Peyer's patch (tissue), 4 donors: ENCODE measurements at regions not wholly inside any gene's neighbourhood (a gene's known extent, or its start where the extent isn't known, plus 50 kb on each side); places are given as distances from the start of the nearest gene placed in this dataset.

Experiments
- CTCF ChIP-seq, 6 experiments: fragments of 450-650 bp in 4 of 6; fragments of 200-600 bp in 2 of 6; sonication (generic) in 1 of 6; IDR thresholded peaks; one replicate each; pipeline ENCODE4 v1.5.1; 2017 to 2019; ENCODE audit warnings: antibody characterized with exemption in 6 of 6, mild to moderate bottlenecking in 3 of 6, moderate library complexity in 1 of 6
- POLR2A ChIP-seq, 2 donors: fragments of 450-650 bp; IDR thresholded peaks; one replicate each; pipeline ENCODE4 v1.5.1; 2017; ENCODE audit warnings: antibody characterized with exemption in 2 of 2, mild to moderate bottlenecking in 2 of 2, moderate library complexity in 2 of 2

- TF ChIP-seq POLR2A (IDR thresholded peaks at IDR 0.05): no peak
- TF ChIP-seq CTCF (IDR thresholded peaks at IDR 0.05): no peak
Measured at GRCh38 chr2:196514641-196515040, 124.9 kb upstream of the CCDC150 start.
